GM12878 (cell line): ENCODE measurements at regions not wholly inside any gene's neighbourhood (a gene's known extent, or its start where the extent isn't known, plus 50 kb on each side); places are given as distances from the start of the nearest gene placed in this dataset.

ENCODE experiments used
- ATAC-seq: fragments of 200-7000 bp; cut with Tn5 transposase; 3 replicates; pipeline ENCODE4 v1.9.1; 2020; ENCODE audit warnings: mild to moderate bottlenecking, moderate library complexity
- BruUV-seq: library from RNA; stranded (reverse); fragments of 400-500 nt; replicated peaks from 2 replicates; lab custom pipeline; 2021; lab: Mats Ljungman, UMichigan
- CTCF ChIA-PET: fragments of 300-600 bp; sonication (Branson Sonifier 250); formaldehyde crosslinking; extraction: SDS; loops from one replicate; lab custom pipeline; 2021; ENCODE audit warnings: inconsistent platforms; lab: Yijun Ruan, JAX
- POLR2A ChIA-PET: fragments of 350-600 bp; formaldehyde crosslinking; extraction: SDS; loops from one replicate; lab custom pipeline; 2021; ENCODE audit warnings: inconsistent platforms; lab: Charles Lee
- RAD21 ChIA-PET: fragments of 300-600 bp; sonication (Branson Sonifier 250); formaldehyde crosslinking; loops from one replicate; lab custom pipeline; 2023; ENCODE audit warnings: antibody characterized with exemption; ENCODE audit not compliant: unreplicated experiment; lab: Charles Lee
- SMC1A ChIA-PET: fragments of 300-600 bp; sonication (Branson Sonifier 250); formaldehyde crosslinking; loops from one replicate; lab custom pipeline; 2023; ENCODE audit not compliant: unreplicated experiment, uncharacterized antibody; lab: Charles Lee
- DNase-seq: peaks from one replicate; pipeline ENCODE4 v3.0.0-alpha.2; 2011; ENCODE audit warnings: low read depth, low spot score
- FAIRE-seq: peaks from 3 replicates; lab custom pipeline; 2011; peaks lifted over from hg19 to GRCh38; lab: Jason Lieb, UNC
- H2AFZ ChIP-seq: 2 replicates; pipeline ENCODE4 v1.6.0; 2011; ENCODE audit warnings: low read depth, low read length, control low read depth; ENCODE audit not compliant: control insufficient read depth
- H3K27ac ChIP-seq: 2 replicates; pipeline ENCODE4 v1.5.1; 2011; ENCODE audit warnings: control low read depth; ENCODE audit not compliant: control insufficient read depth, insufficient read depth
- H3K27me3 ChIP-seq, 2 experiments: replicated peaks in 1 of 2; 2 replicates each; pipeline versions ENCODE4 v1.6.0 to v1.6.1; 2011; ENCODE audit warnings: low read length in 1 of 2; ENCODE audit not compliant: control insufficient read depth in 2 of 2, insufficient read depth in 2 of 2
- H3K36me3 ChIP-seq, 2 experiments: 2 replicates each; pipeline ENCODE4 v1.5.1; 2011; ENCODE audit warnings: low read length in 1 of 2; ENCODE audit not compliant: control insufficient read depth in 2 of 2, insufficient read depth in 2 of 2
- H3K4me1 ChIP-seq: 2 replicates; pipeline ENCODE4 v1.6.1; 2011; ENCODE audit warnings: mild to moderate bottlenecking, low read length, moderate library complexity, mixed read lengths; ENCODE audit not compliant: control insufficient read depth, insufficient read depth
- H3K4me2 ChIP-seq: 2 replicates; pipeline ENCODE4 v1.6.0; 2011; ENCODE audit warnings: control low read depth; ENCODE audit not compliant: control insufficient read depth, insufficient read depth
- H3K4me3 ChIP-seq: fragments of 200-600 bp; sonication (generic); 2 replicates; pipeline ENCODE4 v1.5.1; 2016
- H3K79me2 ChIP-seq: 2 replicates; pipeline ENCODE4 v1.6.0; 2011; ENCODE audit warnings: low read length; ENCODE audit not compliant: control insufficient read depth, insufficient read depth
- H3K9ac ChIP-seq: 2 replicates; pipeline ENCODE4 v1.8.0; 2011; ENCODE audit warnings: low read length, control low read depth, mixed read lengths; ENCODE audit not compliant: control insufficient read depth, insufficient read depth
- H3K9me3 ChIP-seq: replicated peaks from 3 replicates; pipeline ENCODE4 v1.5.1; 2011; ENCODE audit warnings: mild to moderate bottlenecking, low read length; ENCODE audit not compliant: control insufficient read depth, insufficient read depth
- H4K20me1 ChIP-seq: 2 replicates; pipeline ENCODE4 v1.6.0; 2011; ENCODE audit not compliant: control insufficient read depth, insufficient read depth
- ATF2 ChIP-seq: IDR thresholded peaks from 2 replicates; pipeline ENCODE4 v1.6.1; 2012; ENCODE audit warnings: low read length, inconsistent platforms
- ELK1 ChIP-seq: IDR thresholded peaks from 2 replicates; pipeline ENCODE4 v1.6.1; 2012; ENCODE audit warnings: low read depth, low read length, improper control_type of control experiment
- ESRRA ChIP-seq: IDR thresholded peaks from 2 replicates; pipeline ENCODE4 v1.6.1; 2012; ENCODE audit warnings: mild to moderate bottlenecking, low read length, improper control_type of control experiment
- GABPA ChIP-seq: IDR thresholded peaks from 2 replicates; pipeline ENCODE4 v1.6.1; 2014; ENCODE audit warnings: antibody characterized with exemption, low read depth, mild to moderate bottlenecking, inconsistent platforms
- NRF1 ChIP-seq: conservative IDR thresholded peaks from 2 replicates; pipeline ENCODE4 v1.6.1; 2011; ENCODE audit warnings: mild to moderate bottlenecking, low read depth, low read length, improper control_type of control experiment
- RUNX3 ChIP-seq: IDR thresholded peaks from 2 replicates; pipeline ENCODE4 v1.6.1; 2012; ENCODE audit warnings: low read length, inconsistent platforms
- WGBS: methylation state at CpG from one replicate; pipeline ENCODE4 v1.1.6; 2016; ENCODE audit warnings: low lambda C conversion rate; ENCODE audit not compliant: insufficient replicate concordance, insufficient coverage; ENCODE audit errors: missing lambda C conversion rate; 5-methylcytosine and 5-hydroxymethylcytosine counted together
- in situ Hi-C: fragments of 300-500 bp; cut with MboI; formaldehyde crosslinking; loops from 9 replicates; pipeline ENCODE4 v1.14.3; 2018; ENCODE audit warnings: mixed read lengths
- intact Hi-C: fragments of 100-400 bp; cut with micrococcal nuclease; formaldehyde crosslinking; loops from one replicate; pipeline ENCODE4 v1.14.2; 2022; ENCODE audit not compliant: unreplicated experiment

GRCh38 chr17:77456271-77456950, 315.6 kb downstream of the SEC14L1 start:
- peak overlapping the region; percentile 99 for H3K27ac ChIP-seq
- intact Hi-C loops (no loop called here), in situ Hi-C loops (loop anchor here (10.0 to 25.0 kb wide), 2 partner anchors 698 to 1194 kb away; partner anchors contain the start of gene UBALD2)
- FAIRE-seq (no peak), DNase-seq (no peak), ATAC-seq (no peak)
- ChIA-PET CTCF (interaction anchor here (1.0 kb wide), 1 partner anchor 27 kb away, joined by 4 read pairs; no protein-coding TSS in a partner anchor), RAD21 (interaction anchor here (4.4 to 6.9 kb wide), 3 partner anchors 12 to 17 kb away, joined by 31 to 63 read pairs (median 62); no protein-coding TSS in a partner anchor), POLR2A (interaction anchor here (0.5 to 2.1 kb wide), 4 partner anchors 8 to 15 kb away, joined by 3 to 12 read pairs (median 5); no protein-coding TSS in a partner anchor), SMC1A (interaction anchor here (8.3 to 9.1 kb wide), 2 partner anchors 12 to 17 kb away, joined by 65 to 96 read pairs; no protein-coding TSS in a partner anchor)
- peak overlapping the region; percentile 94 for H3K4me3 ChIP-seq
- TF ChIP-seq NRF1 (no peak), GABPA (no peak), RUNX3 (peak; percentile 43; the same call in 1 of the 2 replicates), ELK1 (no peak), ESRRA (no peak), ATF2 (no peak)
- no peaks in the 10 kb centered on the region for H3K27me3 ChIP-seq
- 34% methylated on average over 18 of the region's 18 CpGs for WGBS
- peak overlapping the region; percentile 98 for H3K4me2 ChIP-seq
- no TSS peak for BruUV-seq
- peaks cover 8% of the 10 kb centered on the region in 2 experiments; a peak in 3 of 4 replicates for H3K36me3 ChIP-seq
- H3K9ac ChIP-seq: peak overlapping the region; percentile 86
- H3K9me3 ChIP-seq: no peaks in the 10 kb centered on the region
- no peaks in the 10 kb centered on the region for H4K20me1 ChIP-seq
- peaks cover 64% of the 10 kb centered on the region for H3K4me1 ChIP-seq
- H3K79me2 ChIP-seq: peaks cover 97% of the 10 kb centered on the region
- H2AFZ ChIP-seq: no peak overlapping the region
